ENCODE measurements at regions not wholly inside any gene's neighbourhood (a gene's known extent, or its start where the extent isn't known, plus 50 kb on each side); places are given as distances from the start of the nearest gene placed in this dataset.

- Histone ChIP-seq H4K20me1 (ENCODE audit: insufficient read depth) (no peaks in the 10 kb centered on the region), H3K4me3 (IDR thresholded peaks at IDR 0.05; ENCODE audit: insufficient read depth, low read depth, low read length) (no peak overlapping the region), H3K27ac (no peak overlapping the region), H3K27me3 (ENCODE audit: insufficient read depth, low read depth) (no peaks in the 10 kb centered on the region), H3K9ac (no peak overlapping the region), H3K4me1 (ENCODE audit: low read depth, poor library complexity, severe bottlenecking) (no peaks in the 10 kb centered on the region), H2AFZ (ENCODE audit: low read depth) (no peak overlapping the region), H3K36me3 (ENCODE audit: insufficient read depth) (no peaks in the 10 kb centered on the region), H3K79me2 (ENCODE audit: insufficient read depth, low read depth) (no peaks in the 10 kb centered on the region), H3K4me2 (no peak overlapping the region)
- TF ChIP-seq CTCF (conservative IDR thresholded peaks at IDR 0.05; ENCODE audit: low read depth, low read length), result no peak
Observed at GRCh38 chr2:117698287-117698686, 116.2 kb upstream of the DDX18 start.

GRCh38 chr2:117698819-117699218, 115.7 kb upstream of the DDX18 start:
- Histone ChIP-seq H3K4me2 (no peak overlapping the region), H3K4me3 (IDR thresholded peaks at IDR 0.05; ENCODE audit: insufficient read depth, low read depth, low read length) (no peak overlapping the region), H3K36me3 (ENCODE audit: insufficient read depth) (no peaks in the 10 kb centered on the region), H2AFZ (ENCODE audit: low read depth) (no peak overlapping the region), H3K79me2 (ENCODE audit: insufficient read depth, low read depth) (no peaks in the 10 kb centered on the region), H3K27me3 (ENCODE audit: insufficient read depth, low read depth) (no peaks in the 10 kb centered on the region), H3K27ac (no peak overlapping the region), H3K4me1 (ENCODE audit: low read depth, poor library complexity, severe bottlenecking) (no peaks in the 10 kb centered on the region), H4K20me1 (ENCODE audit: insufficient read depth) (no peaks in the 10 kb centered on the region), H3K9ac (no peak overlapping the region)
- TF ChIP-seq CTCF (conservative IDR thresholded peaks at IDR 0.05; ENCODE audit: low read depth, low read length), result no peak

- TF ChIP-seq CTCF (conservative IDR thresholded peaks at IDR 0.05; ENCODE audit: low read depth, low read length), result no peak
- no peaks in the 10 kb centered on the region for H3K4me1 ChIP-seq (ENCODE audit: low read depth, poor library complexity, severe bottlenecking)
- no peak overlapping the region for H3K9ac ChIP-seq
- no peaks in the 10 kb centered on the region for H3K79me2 ChIP-seq (ENCODE audit: insufficient read depth, low read depth)
- H2AFZ ChIP-seq (ENCODE audit: low read depth), result no peak overlapping the region
- H3K27ac ChIP-seq, result no peak overlapping the region
- H4K20me1 ChIP-seq (ENCODE audit: insufficient read depth), result no peaks in the 10 kb centered on the region
- no peaks in the 10 kb centered on the region for H3K27me3 ChIP-seq (ENCODE audit: insufficient read depth, low read depth)
- no peak overlapping the region for H3K4me3 ChIP-seq (IDR thresholded peaks at IDR 0.05; ENCODE audit: insufficient read depth, low read depth, low read length)
- no peak overlapping the region for H3K4me2 ChIP-seq
- no peaks in the 10 kb centered on the region for H3K36me3 ChIP-seq (ENCODE audit: insufficient read depth)
Observed at GRCh38 chr2:117700471-117700870, 114.0 kb upstream of the DDX18 start.

- H3K79me2 ChIP-seq (ENCODE audit: insufficient read depth, low read depth), result no peaks in the 10 kb centered on the region
- H3K4me2 ChIP-seq, result no peak overlapping the region
- H3K27me3 ChIP-seq (ENCODE audit: insufficient read depth, low read depth), result no peaks in the 10 kb centered on the region
- H4K20me1 ChIP-seq (ENCODE audit: insufficient read depth), result no peaks in the 10 kb centered on the region
- no peaks in the 10 kb centered on the region for H3K36me3 ChIP-seq (ENCODE audit: insufficient read depth)
- no peaks in the 10 kb centered on the region for H3K4me1 ChIP-seq (ENCODE audit: low read depth, poor library complexity, severe bottlenecking)
- no peak overlapping the region for H3K9ac ChIP-seq
- no peak for TF ChIP-seq CTCF (conservative IDR thresholded peaks at IDR 0.05; ENCODE audit: low read depth, low read length)
- H3K4me3 ChIP-seq (IDR thresholded peaks at IDR 0.05; ENCODE audit: insufficient read depth, low read depth, low read length), result no peak overlapping the region
- no peak overlapping the region for H3K27ac ChIP-seq
- H2AFZ ChIP-seq (ENCODE audit: low read depth), result no peak overlapping the region
Observed at GRCh38 chr2:117701365-117701764, 113.1 kb upstream of the DDX18 start.

- no peak overlapping the region for H3K4me2 ChIP-seq
- H3K9ac ChIP-seq, result no peak overlapping the region
- TF ChIP-seq CTCF (conservative IDR thresholded peaks at IDR 0.05; ENCODE audit: low read depth, low read length), result no peak
Observed at GRCh38 chr2:117702098-117702497, 112.4 kb upstream of the DDX18 start.

More at GRCh38 chr2:117702098-117702497, 112.4 kb upstream of the DDX18 start:
- Histone ChIP-seq H3K79me2 (ENCODE audit: insufficient read depth, low read depth) (no peaks in the 10 kb centered on the region), H4K20me1 (ENCODE audit: insufficient read depth) (no peaks in the 10 kb centered on the region), H3K27ac (no peak overlapping the region), H2AFZ (ENCODE audit: low read depth) (no peak overlapping the region), H3K4me1 (ENCODE audit: low read depth, poor library complexity, severe bottlenecking) (no peaks in the 10 kb centered on the region), H3K4me3 (IDR thresholded peaks at IDR 0.05; ENCODE audit: insufficient read depth, low read depth, low read length) (no peak overlapping the region), H3K36me3 (ENCODE audit: insufficient read depth) (no peaks in the 10 kb centered on the region), H3K27me3 (ENCODE audit: insufficient read depth, low read depth) (no peaks in the 10 kb centered on the region)
